ENCODE measurements at regions not wholly inside any gene's neighbourhood (a gene's known extent, or its start where the extent isn't known, plus 50 kb on each side); places are given as distances from the start of the nearest gene placed in this dataset.

DNA sequence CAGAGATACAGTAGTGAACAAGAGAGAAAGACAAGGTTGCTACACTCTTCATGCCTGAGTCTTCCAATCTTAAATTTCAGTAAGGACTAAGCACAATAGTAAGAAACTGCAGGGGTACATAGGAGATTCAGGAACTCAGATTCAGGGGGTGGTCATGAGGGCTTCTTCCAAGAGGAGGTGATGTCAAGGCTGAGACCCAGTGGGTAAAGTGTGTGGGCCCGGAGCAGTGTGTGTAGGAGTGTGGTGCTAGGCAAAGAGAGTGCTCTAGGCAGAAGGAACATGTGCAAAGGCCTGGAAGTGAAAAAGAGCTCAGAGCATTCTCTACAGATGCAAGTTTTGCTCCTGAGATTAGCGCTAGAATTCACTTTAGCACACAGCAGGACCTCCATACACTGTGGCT, 102.9 kb upstream of the SPATA12 start:
- TF ChIP-seq, protein P1, sequence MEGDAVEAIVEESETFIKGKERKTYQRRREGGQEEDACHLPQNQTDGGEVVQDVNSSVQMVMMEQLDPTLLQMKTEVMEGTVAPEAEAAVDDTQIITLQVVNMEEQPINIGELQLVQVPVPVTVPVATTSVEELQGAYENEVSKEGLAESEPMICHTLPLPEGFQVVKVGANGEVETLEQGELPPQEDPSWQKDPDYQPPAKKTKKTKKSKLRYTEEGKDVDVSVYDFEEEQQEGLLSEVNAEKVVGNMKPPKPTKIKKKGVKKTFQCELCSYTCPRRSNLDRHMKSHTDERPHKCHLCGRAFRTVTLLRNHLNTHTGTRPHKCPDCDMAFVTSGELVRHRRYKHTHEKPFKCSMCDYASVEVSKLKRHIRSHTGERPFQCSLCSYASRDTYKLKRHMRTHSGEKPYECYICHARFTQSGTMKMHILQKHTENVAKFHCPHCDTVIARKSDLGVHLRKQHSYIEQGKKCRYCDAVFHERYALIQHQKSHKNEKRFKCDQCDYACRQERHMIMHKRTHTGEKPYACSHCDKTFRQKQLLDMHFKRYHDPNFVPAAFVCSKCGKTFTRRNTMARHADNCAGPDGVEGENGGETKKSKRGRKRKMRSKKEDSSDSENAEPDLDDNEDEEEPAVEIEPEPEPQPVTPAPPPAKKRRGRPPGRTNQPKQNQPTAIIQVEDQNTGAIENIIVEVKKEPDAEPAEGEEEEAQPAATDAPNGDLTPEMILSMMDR (conservative IDR thresholded peaks at IDR 0.05): no peak
- no peak for TF ChIP-seq EZH2 (IDR thresholded peaks at IDR 0.05; ENCODE audit: low read depth)
